ENCODE measurements at regions not wholly inside any gene's neighbourhood (a gene's known extent, or its start where the extent isn't known, plus 50 kb on each side); places are given as distances from the start of the nearest gene placed in this dataset.
"Not testable (repeated sequence)": the region's sequence is repeated elsewhere in the genome, so short reads cannot be mapped to it uniquely, and the experiment has no call there.

DNA sequence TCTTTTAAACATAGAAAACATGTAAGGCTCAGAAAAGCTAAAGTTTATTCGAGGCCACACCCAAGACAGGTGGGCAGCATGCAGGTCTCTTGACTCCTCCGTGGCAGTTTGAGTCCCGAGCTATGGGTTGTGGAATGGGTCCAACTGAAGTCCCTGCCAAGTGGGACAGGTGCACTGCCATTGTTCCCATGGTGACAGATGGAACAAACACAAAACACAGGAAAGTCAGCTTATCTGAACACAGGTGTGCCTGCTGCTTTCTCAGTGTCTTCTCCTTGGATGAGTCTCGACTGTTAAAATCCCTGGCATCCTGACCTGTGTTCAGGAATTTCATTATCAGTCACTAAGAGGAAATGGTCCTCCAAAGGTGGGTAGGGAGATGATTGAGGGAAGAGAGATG, 99.0 kb upstream of the RAB4A start:
- Mint-ChIP-seq H3K36me3 (ENCODE audit: low read depth) (no peaks in the 10 kb centered on the region), H3K27ac (ENCODE audit: unreplicated experiment) (no peak overlapping the region), H3K27me3 (ENCODE audit: low read depth) (no peaks in the 10 kb centered on the region), H3K4me3 (no peak overlapping the region), H3K4me1 (peaks cover 6% of the 10 kb centered on the region), H3K9me3 (no peaks in the 10 kb centered on the region)
- TF ChIP-seq, protein P1, sequence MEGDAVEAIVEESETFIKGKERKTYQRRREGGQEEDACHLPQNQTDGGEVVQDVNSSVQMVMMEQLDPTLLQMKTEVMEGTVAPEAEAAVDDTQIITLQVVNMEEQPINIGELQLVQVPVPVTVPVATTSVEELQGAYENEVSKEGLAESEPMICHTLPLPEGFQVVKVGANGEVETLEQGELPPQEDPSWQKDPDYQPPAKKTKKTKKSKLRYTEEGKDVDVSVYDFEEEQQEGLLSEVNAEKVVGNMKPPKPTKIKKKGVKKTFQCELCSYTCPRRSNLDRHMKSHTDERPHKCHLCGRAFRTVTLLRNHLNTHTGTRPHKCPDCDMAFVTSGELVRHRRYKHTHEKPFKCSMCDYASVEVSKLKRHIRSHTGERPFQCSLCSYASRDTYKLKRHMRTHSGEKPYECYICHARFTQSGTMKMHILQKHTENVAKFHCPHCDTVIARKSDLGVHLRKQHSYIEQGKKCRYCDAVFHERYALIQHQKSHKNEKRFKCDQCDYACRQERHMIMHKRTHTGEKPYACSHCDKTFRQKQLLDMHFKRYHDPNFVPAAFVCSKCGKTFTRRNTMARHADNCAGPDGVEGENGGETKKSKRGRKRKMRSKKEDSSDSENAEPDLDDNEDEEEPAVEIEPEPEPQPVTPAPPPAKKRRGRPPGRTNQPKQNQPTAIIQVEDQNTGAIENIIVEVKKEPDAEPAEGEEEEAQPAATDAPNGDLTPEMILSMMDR (conservative IDR thresholded peaks at IDR 0.05): no peak
- DNase-seq (ENCODE audit: low read depth, low spot score): no peak

- not testable (repeated sequence) for H3K4me3 Mint-ChIP-seq; H3K27ac Mint-ChIP-seq (ENCODE audit: unreplicated experiment); H3K9me3 Mint-ChIP-seq; DNase-seq (ENCODE audit: low read depth, low spot score); H3K4me1 Mint-ChIP-seq; H3K27me3 Mint-ChIP-seq (ENCODE audit: low read depth); H3K36me3 Mint-ChIP-seq (ENCODE audit: low read depth)
Observed at GRCh38 chr1:229173491-229174476, 97.1 kb upstream of the RAB4A start.

DNA sequence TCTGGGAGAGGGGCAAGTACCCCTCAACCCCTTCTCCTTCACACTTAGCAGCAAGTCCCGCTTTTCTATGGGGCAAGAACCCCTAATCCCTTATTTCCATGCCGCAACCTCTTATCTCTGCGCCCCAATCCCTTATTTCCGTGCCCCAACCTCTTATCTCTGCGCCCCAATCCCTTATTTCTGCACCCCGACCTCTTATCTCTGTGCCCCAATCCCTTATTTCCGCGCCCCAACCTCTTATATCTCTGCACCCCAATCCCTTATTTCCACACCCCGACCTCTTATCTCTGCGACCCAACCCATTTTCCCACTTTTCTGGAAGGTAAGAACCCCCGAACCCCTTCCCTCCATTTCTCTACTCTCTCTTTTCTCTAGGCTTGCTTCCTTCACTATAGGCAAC, 95.6 kb upstream of the RAB4A start:
- DNase-seq (ENCODE audit: low read depth, low spot score); H3K36me3 Mint-ChIP-seq (ENCODE audit: low read depth); H3K4me3 Mint-ChIP-seq; H3K4me1 Mint-ChIP-seq; H3K27ac Mint-ChIP-seq (ENCODE audit: unreplicated experiment); H3K9me3 Mint-ChIP-seq; H3K27me3 Mint-ChIP-seq (ENCODE audit: low read depth): not testable (repeated sequence)

GRCh38 chr1:229176457-229176856, 94.5 kb upstream of the RAB4A start:
- H3K27me3 Mint-ChIP-seq (ENCODE audit: low read depth); H3K36me3 Mint-ChIP-seq (ENCODE audit: low read depth); H3K27ac Mint-ChIP-seq (ENCODE audit: unreplicated experiment); H3K9me3 Mint-ChIP-seq; H3K4me1 Mint-ChIP-seq; H3K4me3 Mint-ChIP-seq; DNase-seq (ENCODE audit: low read depth, low spot score): not testable (repeated sequence)

- Mint-ChIP-seq H3K9me3 (no peaks in the 10 kb centered on the region), H3K27me3 (ENCODE audit: low read depth) (no peaks in the 10 kb centered on the region), H3K4me1 (no peaks in the 10 kb centered on the region), H3K36me3 (ENCODE audit: low read depth) (no peaks in the 10 kb centered on the region), H3K27ac (ENCODE audit: unreplicated experiment) (no peak overlapping the region), H3K4me3 (no peak overlapping the region)
- DNase-seq (ENCODE audit: low read depth, low spot score): no peak
- TF ChIP-seq, protein P1 (conservative IDR thresholded peaks at IDR 0.05): no peak
Observed at GRCh38 chr1:229180161-229180560, 90.8 kb upstream of the RAB4A start.

DNA sequence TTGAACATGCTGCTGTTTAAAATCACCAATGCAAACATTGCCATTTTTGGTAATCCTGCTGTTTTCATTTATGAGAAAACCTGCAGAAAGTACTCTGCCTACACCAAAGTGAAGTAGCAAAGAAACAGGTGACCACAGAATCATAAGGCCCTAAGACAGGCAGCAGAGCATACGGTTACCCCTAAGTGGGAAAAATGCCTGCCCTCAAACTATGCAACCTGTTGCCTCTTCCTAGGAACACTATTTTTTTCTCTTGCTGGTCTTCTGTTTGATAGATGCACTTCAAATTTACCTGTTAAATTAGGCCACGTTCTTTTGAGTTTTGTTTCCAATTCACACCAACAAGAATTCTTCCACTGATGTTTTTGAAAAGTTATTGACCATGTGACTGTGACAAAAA, 89.5 kb upstream of the RAB4A start:
- Mint-ChIP-seq H3K27me3 (ENCODE audit: low read depth) (no peaks in the 10 kb centered on the region), H3K27ac (ENCODE audit: unreplicated experiment) (no peak overlapping the region), H3K4me1 (no peaks in the 10 kb centered on the region), H3K9me3 (no peaks in the 10 kb centered on the region), H3K4me3 (no peak overlapping the region), H3K36me3 (ENCODE audit: low read depth) (no peaks in the 10 kb centered on the region)
- no peak for DNase-seq (ENCODE audit: low read depth, low spot score)
- TF ChIP-seq, protein P1 (conservative IDR thresholded peaks at IDR 0.05): no peak

GRCh38 chr1:229183588-229183987, 87.3 kb upstream of the RAB4A start:
- no peak for DNase-seq (ENCODE audit: low read depth, low spot score)
- Mint-ChIP-seq H3K4me1 (no peaks in the 10 kb centered on the region), H3K9me3 (no peaks in the 10 kb centered on the region), H3K36me3 (ENCODE audit: low read depth) (no peaks in the 10 kb centered on the region), H3K27ac (ENCODE audit: unreplicated experiment) (no peak overlapping the region), H3K27me3 (ENCODE audit: low read depth) (no peaks in the 10 kb centered on the region), H3K4me3 (no peak overlapping the region)
- TF ChIP-seq, protein P1 (conservative IDR thresholded peaks at IDR 0.05): no peak

Data from neural crest cell (in vitro differentiated cells).